Astrocyte (in vitro differentiated cells and primary cell): ENCODE measurements at regions not wholly inside any gene's neighbourhood (a gene's known extent, or its start where the extent isn't known, plus 50 kb on each side); places are given as distances from the start of the nearest gene placed in this dataset.

Experiments
- DNase-seq: peaks from one replicate; pipeline ENCODE4 v3.0.0-alpha.2; 2010; ENCODE audit warnings: low read depth
- FAIRE-seq: peaks from 2 replicates; lab custom pipeline; 2011; peaks lifted over from hg19 to GRCh38; lab: Jason Lieb, UNC
- H2AFZ ChIP-seq: 2 replicates; pipeline ENCODE4 v1.6.0; 2012; ENCODE audit warnings: low read depth, low read length, inconsistent platforms
- H3K27ac ChIP-seq: 2 replicates; pipeline ENCODE4 v1.5.1; 2011; ENCODE audit warnings: low read depth, low read length, inconsistent platforms
- H3K27me3 ChIP-seq: 2 replicates; pipeline ENCODE4 v1.6.0; 2011; ENCODE audit warnings: low read length, inconsistent platforms; ENCODE audit not compliant: insufficient read depth
- H3K36me3 ChIP-seq: 2 replicates; pipeline ENCODE4 v1.5.1; 2011; ENCODE audit warnings: low read length, inconsistent platforms; ENCODE audit not compliant: insufficient read depth
- H3K4me1 ChIP-seq: 2 replicates; pipeline ENCODE4 v1.5.1; 2011; ENCODE audit warnings: low read length, inconsistent platforms; ENCODE audit not compliant: insufficient read depth
- H3K4me2 ChIP-seq: 2 replicates; pipeline ENCODE4 v1.6.0; 2012; ENCODE audit warnings: low read length, inconsistent platforms
- H3K4me3 ChIP-seq: 2 replicates; pipeline ENCODE4 v1.5.1; 2011; ENCODE audit warnings: low read depth, mild to moderate bottlenecking, low read length, inconsistent platforms; ENCODE audit not compliant: insufficient read depth
- H3K79me2 ChIP-seq: 2 replicates; pipeline ENCODE4 v1.6.0; 2012; ENCODE audit warnings: mild to moderate bottlenecking, low read length, inconsistent platforms; ENCODE audit not compliant: insufficient read depth
- H3K9ac ChIP-seq: 2 replicates; pipeline ENCODE4 v1.6.0; 2012; ENCODE audit warnings: mild to moderate bottlenecking, low read length, inconsistent platforms
- H3K9me3 ChIP-seq: 2 replicates; pipeline ENCODE4 v1.5.1; 2012; ENCODE audit warnings: low read depth, mild to moderate bottlenecking, low read length, inconsistent platforms; ENCODE audit not compliant: insufficient read depth
- H4K20me1 ChIP-seq: 2 replicates; pipeline ENCODE4 v1.6.0; 2012; ENCODE audit warnings: low read length, inconsistent platforms; ENCODE audit not compliant: insufficient read depth
- H3K27ac Mint-ChIP-seq: one replicate; pipeline ENCODE4 v1.8.0; 2021; ENCODE audit warnings: mild to moderate bottlenecking, mixed read lengths; ENCODE audit not compliant: unreplicated experiment
- H3K27me3 Mint-ChIP-seq: one replicate; pipeline ENCODE4 v1.8.0; 2021; ENCODE audit warnings: low read depth, mixed read lengths; ENCODE audit not compliant: unreplicated experiment
- H3K36me3 Mint-ChIP-seq: one replicate; pipeline ENCODE4 v1.8.0; 2021; ENCODE audit warnings: low read depth, mixed read lengths; ENCODE audit not compliant: unreplicated experiment
- H3K4me1 Mint-ChIP-seq: one replicate; pipeline ENCODE4 v1.8.0; 2021; ENCODE audit warnings: low read depth, mixed read lengths; ENCODE audit not compliant: unreplicated experiment
- H3K4me3 Mint-ChIP-seq: one replicate; pipeline ENCODE4 v1.8.0; 2021; ENCODE audit warnings: mild to moderate bottlenecking, moderate library complexity, mixed read lengths; ENCODE audit not compliant: unreplicated experiment
- H3K9me3 Mint-ChIP-seq: one replicate; pipeline ENCODE4 v1.8.0; 2021; ENCODE audit warnings: mild to moderate bottlenecking, mixed read lengths; ENCODE audit not compliant: unreplicated experiment
- EZH2 ChIP-seq: IDR thresholded peaks from 2 replicates; pipeline ENCODE4 v1.6.1; 2012; ENCODE audit warnings: mild to moderate bottlenecking, low read length, inconsistent platforms; ENCODE audit not compliant: insufficient read depth
- TF ChIP-seq, protein P1 (sequence below): IDR thresholded peaks from 2 replicates; pipeline ENCODE4 v1.5.1; 2011; ENCODE audit warnings: low read depth, mild to moderate bottlenecking, inconsistent platforms, low read length, moderate library complexity; ENCODE audit not compliant: insufficient read depth

DNA sequence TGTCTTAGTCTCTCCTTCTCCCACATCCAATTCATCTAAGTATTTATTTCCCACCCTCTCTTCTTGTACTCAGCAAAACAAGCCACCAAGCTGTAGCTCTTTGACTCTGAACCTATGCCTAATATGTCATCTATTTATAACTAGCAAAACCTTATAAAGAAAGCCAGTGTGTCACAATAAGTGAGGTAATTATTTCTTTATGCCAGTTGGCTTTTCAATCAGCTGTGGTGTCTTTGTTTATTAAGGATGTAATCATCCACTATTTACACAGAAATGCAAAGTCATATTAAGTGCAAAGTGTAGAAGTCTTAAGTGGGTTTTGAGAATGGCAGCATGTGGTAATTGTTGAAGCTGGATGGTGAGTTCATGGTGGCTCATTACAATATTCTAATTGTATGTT lies 215.2 kb upstream of the HTR1E start:
- H3K4me1 Mint-ChIP-seq, result peaks cover 31% of the 10 kb centered on the region
- H3K36me3 Mint-ChIP-seq, result no peaks in the 10 kb centered on the region
- Histone ChIP-seq H3K4me2 (no peak overlapping the region), H3K9me3 (peaks cover 2% of the 10 kb centered on the region), H3K9ac (no peak overlapping the region), H4K20me1 (no peaks in the 10 kb centered on the region), H3K27me3 (no peaks in the 10 kb centered on the region), H3K36me3 (no peaks in the 10 kb centered on the region), H3K27ac (no peak overlapping the region), H3K4me3 (no peak overlapping the region), H3K4me1 (no peaks in the 10 kb centered on the region), H2AFZ (no peak overlapping the region), H3K79me2 (no peaks in the 10 kb centered on the region)
- no peak for TF ChIP-seq EZH2
- TF ChIP-seq, protein P1, sequence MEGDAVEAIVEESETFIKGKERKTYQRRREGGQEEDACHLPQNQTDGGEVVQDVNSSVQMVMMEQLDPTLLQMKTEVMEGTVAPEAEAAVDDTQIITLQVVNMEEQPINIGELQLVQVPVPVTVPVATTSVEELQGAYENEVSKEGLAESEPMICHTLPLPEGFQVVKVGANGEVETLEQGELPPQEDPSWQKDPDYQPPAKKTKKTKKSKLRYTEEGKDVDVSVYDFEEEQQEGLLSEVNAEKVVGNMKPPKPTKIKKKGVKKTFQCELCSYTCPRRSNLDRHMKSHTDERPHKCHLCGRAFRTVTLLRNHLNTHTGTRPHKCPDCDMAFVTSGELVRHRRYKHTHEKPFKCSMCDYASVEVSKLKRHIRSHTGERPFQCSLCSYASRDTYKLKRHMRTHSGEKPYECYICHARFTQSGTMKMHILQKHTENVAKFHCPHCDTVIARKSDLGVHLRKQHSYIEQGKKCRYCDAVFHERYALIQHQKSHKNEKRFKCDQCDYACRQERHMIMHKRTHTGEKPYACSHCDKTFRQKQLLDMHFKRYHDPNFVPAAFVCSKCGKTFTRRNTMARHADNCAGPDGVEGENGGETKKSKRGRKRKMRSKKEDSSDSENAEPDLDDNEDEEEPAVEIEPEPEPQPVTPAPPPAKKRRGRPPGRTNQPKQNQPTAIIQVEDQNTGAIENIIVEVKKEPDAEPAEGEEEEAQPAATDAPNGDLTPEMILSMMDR, result no peak
- H3K27me3 Mint-ChIP-seq, result no peaks in the 10 kb centered on the region
- H3K27ac Mint-ChIP-seq, result peak overlapping the region; percentile 27
- H3K9me3 Mint-ChIP-seq, result peaks cover 2% of the 10 kb centered on the region
- H3K4me3 Mint-ChIP-seq, result no peak overlapping the region
- FAIRE-seq, result no peak
- DNase-seq, result no peak

DNA sequence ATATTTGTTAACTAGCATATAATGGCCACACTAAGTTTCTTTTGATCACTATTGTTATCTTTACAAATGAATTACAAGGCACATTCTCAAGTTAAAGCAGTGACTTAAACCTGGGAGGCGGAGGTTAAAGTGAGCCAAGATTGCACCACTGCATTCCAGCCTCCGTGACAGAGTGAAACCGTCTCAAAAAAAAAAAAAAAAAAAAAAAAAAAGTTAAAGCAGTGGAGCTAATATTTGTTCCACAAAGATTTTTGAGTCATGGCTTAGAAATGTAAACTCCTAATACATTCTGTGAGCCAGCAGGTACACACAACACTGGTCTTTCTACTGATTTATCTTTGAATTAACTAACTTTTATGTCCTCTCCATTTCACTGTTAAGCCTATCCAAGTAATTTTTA lies 221.7 kb upstream of the HTR1E start:
- H2AFZ ChIP-seq, result no peak overlapping the region
- DNase-seq, result no peak
- H3K4me1 Mint-ChIP-seq, result peaks cover 12% of the 10 kb centered on the region
- no peak overlapping the region for H3K27ac ChIP-seq
- TF ChIP-seq, protein P1, result no peak
- TF ChIP-seq EZH2, result no peak
- no peak overlapping the region for H3K4me3 Mint-ChIP-seq
- no peak overlapping the region for H3K4me2 ChIP-seq
- H3K4me3 ChIP-seq, result no peak overlapping the region
- peaks cover 2% of the 10 kb centered on the region for H3K9me3 Mint-ChIP-seq
- no peaks in the 10 kb centered on the region for H3K27me3 ChIP-seq
- H3K27ac Mint-ChIP-seq, result peak overlapping the region; percentile 35
- H3K27me3 Mint-ChIP-seq, result no peaks in the 10 kb centered on the region
- H3K4me1 ChIP-seq, result no peaks in the 10 kb centered on the region
- H3K9me3 ChIP-seq, result peaks cover 2% of the 10 kb centered on the region
- H4K20me1 ChIP-seq, result no peaks in the 10 kb centered on the region
- no peaks in the 10 kb centered on the region for H3K36me3 ChIP-seq
- no peak overlapping the region for H3K9ac ChIP-seq
- no peak for FAIRE-seq
- H3K79me2 ChIP-seq, result no peaks in the 10 kb centered on the region
- H3K36me3 Mint-ChIP-seq, result no peaks in the 10 kb centered on the region

DNA sequence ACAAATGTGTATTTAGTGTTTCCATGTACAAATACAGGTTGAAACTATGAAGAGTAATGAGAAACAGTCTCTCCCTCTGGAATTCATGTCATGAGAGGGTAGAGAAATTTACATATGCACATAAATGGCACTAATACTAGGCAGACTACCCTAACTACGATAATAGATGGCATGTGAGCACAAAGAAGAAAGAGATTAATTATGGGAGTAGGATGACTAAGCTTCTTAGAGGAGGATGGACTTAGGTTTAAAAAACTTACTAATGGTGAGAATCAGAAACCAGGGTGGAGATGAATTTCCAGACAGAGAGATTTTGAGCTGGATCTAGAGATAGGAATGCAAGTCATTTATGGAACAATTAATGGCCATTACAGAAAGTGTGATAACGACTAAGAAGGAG lies 225.3 kb upstream of the HTR1E start:
- H3K9ac ChIP-seq, result no peak overlapping the region
- no peaks in the 10 kb centered on the region for H3K27me3 Mint-ChIP-seq
- DNase-seq (no peak), FAIRE-seq (no peak)
- no peaks in the 10 kb centered on the region for H3K79me2 ChIP-seq
- no peaks in the 10 kb centered on the region for H3K36me3 ChIP-seq
- no peaks in the 10 kb centered on the region for H3K27me3 ChIP-seq
- TF ChIP-seq EZH2, result no peak
- TF ChIP-seq, protein P1, result no peak
- no peak overlapping the region for H3K27ac ChIP-seq
- H3K4me1 ChIP-seq, result no peaks in the 10 kb centered on the region
- no peak overlapping the region for H3K4me3 Mint-ChIP-seq
- H3K4me1 Mint-ChIP-seq, result peaks cover 12% of the 10 kb centered on the region
- no peaks in the 10 kb centered on the region for H4K20me1 ChIP-seq
- H3K36me3 Mint-ChIP-seq, result no peaks in the 10 kb centered on the region
- no peak overlapping the region for H3K4me3 ChIP-seq
- H3K27ac Mint-ChIP-seq, result no peak overlapping the region
- no peaks in the 10 kb centered on the region for H3K9me3 ChIP-seq
- no peaks in the 10 kb centered on the region for H3K9me3 Mint-ChIP-seq
- no peak overlapping the region for H3K4me2 ChIP-seq
- no peak overlapping the region for H2AFZ ChIP-seq
